Ishikawa (cell line): ENCODE measurements at regions not wholly inside any gene's neighbourhood (a gene's known extent, or its start where the extent isn't known, plus 50 kb on each side); places are given as distances from the start of the nearest gene placed in this dataset.

ENCODE experiments used
- CEBPB ChIP-seq: IDR thresholded peaks from 2 replicates; pipeline ENCODE4 v1.6.1; 2012
- CREB1 ChIP-seq: IDR thresholded peaks from 2 replicates; pipeline ENCODE4 v1.6.1; 2012; ENCODE audit warnings: low read depth
- EP300 ChIP-seq: IDR thresholded peaks from 2 replicates; pipeline ENCODE4 v1.6.1; 2012; ENCODE audit warnings: borderline replicate concordance
- FOXM1 ChIP-seq: IDR thresholded peaks from 2 replicates; pipeline ENCODE4 v1.6.1; 2012; ENCODE audit warnings: low read depth, borderline replicate concordance
- NFIC ChIP-seq: IDR thresholded peaks from 2 replicates; pipeline ENCODE4 v1.6.1; 2012
- RAD21 ChIP-seq: IDR thresholded peaks from 2 replicates; pipeline ENCODE4 v1.6.1; 2012; ENCODE audit warnings: low read depth
- TAF1 ChIP-seq: IDR thresholded peaks from 2 replicates; pipeline ENCODE4 v1.6.1; 2012; ENCODE audit warnings: low read depth, mild to moderate bottlenecking
- TCF12 ChIP-seq: IDR thresholded peaks from 2 replicates; pipeline ENCODE4 v1.6.1; 2012; ENCODE audit warnings: low read depth
- TEAD4 ChIP-seq: IDR thresholded peaks from 2 replicates; pipeline ENCODE4 v1.6.1; 2012
- YY1 ChIP-seq: IDR thresholded peaks from 2 replicates; pipeline ENCODE4 v1.6.1; 2012; ENCODE audit warnings: low read depth
- TF ChIP-seq, protein P1 (sequence below): IDR thresholded peaks from 2 replicates; pipeline ENCODE4 v1.6.1; 2012; ENCODE audit warnings: low read depth, mild to moderate bottlenecking
- TF ChIP-seq, protein P2 (sequence below): IDR thresholded peaks from 2 replicates; pipeline ENCODE4 v1.6.1; 2012
- TF ChIP-seq, protein P3 (sequence below): IDR thresholded peaks from 2 replicates; pipeline ENCODE4 v1.6.1; 2012

DNA sequence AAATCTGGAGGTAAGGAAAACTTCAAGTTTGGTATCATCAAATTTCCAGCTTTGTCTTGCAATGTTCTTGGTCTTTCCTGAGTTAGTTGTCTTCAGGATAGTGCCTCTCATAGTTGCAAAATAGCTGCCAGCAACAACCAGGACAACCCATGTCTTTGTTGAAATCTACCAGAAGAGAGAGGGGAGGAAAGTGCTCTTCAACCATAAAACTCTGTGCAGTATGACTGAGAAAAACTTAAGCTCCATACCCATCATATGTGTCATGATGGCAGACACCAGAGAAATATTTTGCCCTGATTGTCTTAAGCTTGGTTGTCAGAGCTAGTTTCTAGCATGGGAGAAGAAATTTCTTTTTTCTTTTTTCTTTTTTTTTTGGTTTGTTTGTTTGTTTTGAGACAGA lies 103.3 kb downstream of the SPRY2 start:
- TF ChIP-seq TAF1 (no peak), CEBPB (no peak), EP300 (no peak), RAD21 (no peak), YY1 (no peak), CREB1 (no peak), TEAD4 (no peak), TCF12 (no peak), FOXM1 (no peak), NFIC (no peak)
- TF ChIP-seq, protein P1, sequence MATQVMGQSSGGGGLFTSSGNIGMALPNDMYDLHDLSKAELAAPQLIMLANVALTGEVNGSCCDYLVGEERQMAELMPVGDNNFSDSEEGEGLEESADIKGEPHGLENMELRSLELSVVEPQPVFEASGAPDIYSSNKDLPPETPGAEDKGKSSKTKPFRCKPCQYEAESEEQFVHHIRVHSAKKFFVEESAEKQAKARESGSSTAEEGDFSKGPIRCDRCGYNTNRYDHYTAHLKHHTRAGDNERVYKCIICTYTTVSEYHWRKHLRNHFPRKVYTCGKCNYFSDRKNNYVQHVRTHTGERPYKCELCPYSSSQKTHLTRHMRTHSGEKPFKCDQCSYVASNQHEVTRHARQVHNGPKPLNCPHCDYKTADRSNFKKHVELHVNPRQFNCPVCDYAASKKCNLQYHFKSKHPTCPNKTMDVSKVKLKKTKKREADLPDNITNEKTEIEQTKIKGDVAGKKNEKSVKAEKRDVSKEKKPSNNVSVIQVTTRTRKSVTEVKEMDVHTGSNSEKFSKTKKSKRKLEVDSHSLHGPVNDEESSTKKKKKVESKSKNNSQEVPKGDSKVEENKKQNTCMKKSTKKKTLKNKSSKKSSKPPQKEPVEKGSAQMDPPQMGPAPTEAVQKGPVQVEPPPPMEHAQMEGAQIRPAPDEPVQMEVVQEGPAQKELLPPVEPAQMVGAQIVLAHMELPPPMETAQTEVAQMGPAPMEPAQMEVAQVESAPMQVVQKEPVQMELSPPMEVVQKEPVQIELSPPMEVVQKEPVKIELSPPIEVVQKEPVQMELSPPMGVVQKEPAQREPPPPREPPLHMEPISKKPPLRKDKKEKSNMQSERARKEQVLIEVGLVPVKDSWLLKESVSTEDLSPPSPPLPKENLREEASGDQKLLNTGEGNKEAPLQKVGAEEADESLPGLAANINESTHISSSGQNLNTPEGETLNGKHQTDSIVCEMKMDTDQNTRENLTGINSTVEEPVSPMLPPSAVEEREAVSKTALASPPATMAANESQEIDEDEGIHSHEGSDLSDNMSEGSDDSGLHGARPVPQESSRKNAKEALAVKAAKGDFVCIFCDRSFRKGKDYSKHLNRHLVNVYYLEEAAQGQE = no peak
- TF ChIP-seq, protein P2, sequence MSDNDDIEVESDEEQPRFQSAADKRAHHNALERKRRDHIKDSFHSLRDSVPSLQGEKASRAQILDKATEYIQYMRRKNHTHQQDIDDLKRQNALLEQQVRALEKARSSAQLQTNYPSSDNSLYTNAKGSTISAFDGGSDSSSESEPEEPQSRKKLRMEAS = no peak
- TF ChIP-seq, protein P3, sequence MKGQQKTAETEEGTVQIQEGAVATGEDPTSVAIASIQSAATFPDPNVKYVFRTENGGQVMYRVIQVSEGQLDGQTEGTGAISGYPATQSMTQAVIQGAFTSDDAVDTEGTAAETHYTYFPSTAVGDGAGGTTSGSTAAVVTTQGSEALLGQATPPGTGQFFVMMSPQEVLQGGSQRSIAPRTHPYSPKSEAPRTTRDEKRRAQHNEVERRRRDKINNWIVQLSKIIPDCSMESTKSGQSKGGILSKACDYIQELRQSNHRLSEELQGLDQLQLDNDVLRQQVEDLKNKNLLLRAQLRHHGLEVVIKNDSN = no peak
